GM18870 (cell line): ENCODE measurements at regions not wholly inside any gene's neighbourhood (a gene's known extent, or its start where the extent isn't known, plus 50 kb on each side); places are given as distances from the start of the nearest gene placed in this dataset.

Experiments
- ATAC-seq: cut with Tn5 transposase; IDR thresholded peaks from one replicate; pipeline ENCODE4 v1.9.1; 2021; ENCODE audit warnings: moderate library complexity; ENCODE audit not compliant: unreplicated experiment

GRCh38 chr9:13900449-13900848 lies 413.5 kb downstream of the NFIB start:
- no peak for ATAC-seq

- ATAC-seq = no peak
These were observed 414.0 kb downstream of the NFIB start for GRCh38 chr9:13899924-13900323.

GRCh38 chr9:13898957-13899356 lies 415.0 kb downstream of the NFIB start:
- ATAC-seq = no peak

- ATAC-seq = no peak
These were observed 416.8 kb downstream of the NFIB start for GRCh38 chr9:13896922-13897835.

GRCh38 chr9:13896047-13896446 lies 417.9 kb downstream of the NFIB start:
- no peak for ATAC-seq

DNA sequence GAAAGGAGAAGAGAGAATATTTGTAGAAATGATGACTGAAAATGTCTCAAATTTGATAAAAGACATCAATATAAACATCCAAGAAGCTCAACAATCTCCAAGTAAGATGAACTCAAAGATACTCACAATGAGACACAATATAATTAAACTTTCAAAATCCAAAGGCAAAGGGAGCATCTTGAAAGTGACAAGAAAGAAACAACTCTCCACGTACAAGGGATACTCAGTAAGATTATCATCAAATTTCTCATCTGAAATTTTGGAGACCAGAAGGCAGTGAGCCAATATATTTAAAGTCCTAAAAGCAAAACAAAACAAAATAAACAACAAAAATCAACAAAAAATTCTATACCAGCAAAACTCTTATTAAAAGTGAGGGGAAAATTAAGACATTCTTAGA lies 428.7 kb downstream of the NFIB start:
- no peak for ATAC-seq

DNA sequence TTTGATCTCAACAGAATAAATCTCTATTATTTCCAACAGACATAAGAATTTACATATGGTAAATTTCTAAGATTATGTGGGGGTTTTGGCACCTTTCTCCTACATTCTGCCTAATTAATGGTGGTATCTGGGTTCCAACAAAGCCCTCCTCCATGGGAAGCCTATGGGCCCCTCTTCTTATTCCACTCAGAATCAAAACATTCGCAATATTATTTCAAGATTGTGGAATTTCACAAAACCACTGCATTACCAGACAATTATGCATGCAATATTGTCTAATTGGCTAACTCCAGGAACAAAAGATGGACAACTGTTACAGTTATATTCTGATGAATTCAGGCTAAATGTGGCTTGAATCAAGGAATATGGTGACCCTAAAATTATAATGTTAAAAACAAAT lies 434.0 kb downstream of the NFIB start:
- ATAC-seq = no peak

DNA sequence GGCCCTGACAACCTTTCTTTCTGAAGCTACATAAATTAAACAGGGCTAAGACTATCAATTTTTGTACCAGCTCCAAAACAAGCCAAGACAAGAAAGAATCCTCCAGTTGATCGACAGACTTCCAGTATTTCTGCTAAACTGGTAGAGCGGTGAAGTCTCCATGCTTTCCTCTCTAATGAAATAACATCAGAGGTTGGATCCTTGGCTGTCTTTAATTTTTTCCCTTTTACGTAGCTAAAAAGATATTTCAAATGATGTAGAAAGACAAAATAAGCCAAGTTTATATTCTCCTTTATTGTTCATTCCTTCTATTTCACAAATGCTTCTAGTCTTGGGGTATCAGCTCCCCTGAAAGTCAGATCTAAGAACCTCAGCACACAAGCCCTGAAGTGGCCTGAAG lies 434.9 kb downstream of the NFIB start:
- no peak for ATAC-seq

GRCh38 chr9:13878241-13878711 lies 435.7 kb downstream of the NFIB start:
- ATAC-seq = no peak

- ATAC-seq = no peak
These were observed 437.2 kb downstream of the NFIB start for GRCh38 chr9:13876741-13877140.

GRCh38 chr9:13873203-13873602 lies 440.7 kb downstream of the NFIB start:
- no peak for ATAC-seq

DNA sequence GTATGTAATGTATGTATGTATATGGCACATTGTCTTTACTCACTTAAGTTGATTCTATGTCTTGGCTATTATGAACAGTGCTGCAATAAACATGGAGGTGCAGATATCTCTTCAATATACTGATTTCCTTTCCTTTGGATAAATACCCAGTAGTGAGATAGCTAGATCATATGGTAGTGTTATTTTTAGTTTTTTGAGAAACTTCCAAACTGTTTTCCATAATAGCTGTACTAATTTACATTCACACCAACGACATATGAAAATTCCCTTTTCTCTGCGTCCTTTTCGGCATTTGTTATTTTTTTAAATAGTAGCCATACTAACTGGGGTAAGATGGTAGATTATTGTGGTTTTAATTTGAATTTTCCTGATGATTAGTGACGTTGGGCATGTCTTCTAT lies 445.6 kb downstream of the NFIB start:
- no peak for ATAC-seq

GRCh38 chr9:13865869-13866268 lies 448.1 kb downstream of the NFIB start:
- no peak for ATAC-seq

DNA sequence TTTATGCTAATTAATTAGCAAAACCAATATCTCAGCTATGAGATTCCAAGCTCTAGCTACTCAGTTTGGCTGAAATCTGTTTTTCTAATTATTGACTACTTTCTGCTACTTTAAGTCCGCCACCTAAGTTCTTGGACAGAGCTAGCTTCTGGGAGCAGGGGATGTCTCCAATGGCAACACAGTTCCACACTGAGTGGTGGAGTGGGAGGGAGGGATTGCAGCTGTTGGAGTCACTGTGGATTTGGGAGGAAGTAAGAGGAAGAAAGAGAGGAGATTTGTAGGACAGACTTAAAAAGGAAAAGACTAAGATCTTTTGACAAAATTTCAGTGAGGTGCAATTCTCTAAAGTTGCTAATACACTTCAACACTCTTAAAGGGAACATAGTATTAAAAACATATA lies 450.8 kb downstream of the NFIB start:
- no peak for ATAC-seq

- ATAC-seq = no peak
These were observed 451.3 kb downstream of the NFIB start for GRCh38 chr9:13862654-13863053.

- ATAC-seq = no peak
These were observed 452.8 kb downstream of the NFIB start for GRCh38 chr9:13860946-13861640.

DNA sequence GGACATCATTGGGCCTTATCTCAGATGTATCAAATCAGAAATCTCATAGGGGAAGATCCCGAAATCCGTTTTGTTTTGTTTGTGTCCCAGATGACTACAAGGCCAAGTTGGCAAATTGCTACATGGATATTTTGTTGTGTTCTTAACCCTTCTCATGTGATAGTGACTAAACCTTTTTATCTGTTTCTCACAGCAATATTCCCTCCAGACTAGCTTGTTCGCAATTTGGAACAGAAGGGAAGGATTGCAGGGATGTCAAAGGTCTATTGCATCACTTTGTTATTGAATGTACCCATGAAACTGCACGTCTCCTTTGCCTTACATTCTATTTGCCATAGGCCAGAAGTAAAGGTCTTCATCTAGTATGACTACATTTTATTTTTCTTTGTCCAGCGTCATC lies 453.9 kb downstream of the NFIB start:
- no peak for ATAC-seq

GRCh38 chr9:13857521-13857920 lies 456.4 kb downstream of the NFIB start:
- ATAC-seq = no peak

DNA sequence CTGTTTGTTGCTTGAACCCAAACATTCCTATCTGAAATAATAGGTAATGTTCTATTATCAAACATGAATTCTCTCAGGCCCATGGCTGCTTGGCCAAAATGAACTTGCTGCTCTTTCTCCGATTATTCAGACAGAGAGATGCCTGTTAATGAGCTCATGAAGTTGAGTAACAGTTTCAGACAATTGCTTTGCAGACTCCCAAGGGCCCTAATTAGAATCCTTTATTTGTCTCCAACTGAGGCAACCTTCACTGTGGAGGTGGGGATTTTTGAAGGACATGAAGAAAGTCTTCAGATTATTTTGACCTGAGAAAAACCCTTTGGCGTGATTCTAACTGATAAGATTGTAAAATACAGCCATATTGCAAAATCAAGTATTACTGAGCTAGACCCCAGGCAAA lies 466.7 kb downstream of the NFIB start:
- ATAC-seq = no peak

DNA sequence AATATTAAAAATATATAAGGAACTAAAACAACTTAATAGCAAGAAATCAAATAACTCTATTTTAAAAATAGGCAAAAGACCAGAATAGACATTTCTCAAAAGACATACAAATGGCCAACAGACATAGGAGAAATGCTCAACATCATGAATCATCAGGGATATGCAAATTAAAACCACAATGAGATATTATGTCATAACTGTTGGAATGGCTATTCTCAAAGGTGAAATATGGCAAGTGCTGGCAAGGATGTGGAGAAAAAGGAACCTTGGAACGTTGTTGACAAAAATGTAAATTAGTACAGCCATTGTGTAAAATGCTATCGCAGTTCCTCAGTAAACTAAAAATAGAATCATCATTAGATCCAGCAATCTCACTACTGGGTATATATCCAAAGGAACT lies 468.5 kb downstream of the NFIB start:
- no peak for ATAC-seq

GRCh38 chr9:13841746-13842462 lies 472.0 kb downstream of the NFIB start:
- no peak for ATAC-seq

GRCh38 chr9:13832446-13832845 lies 481.5 kb downstream of the NFIB start:
- no peak for ATAC-seq
